ENCODE measurements at regions not wholly inside any gene's neighbourhood (a gene's known extent, or its start where the extent isn't known, plus 50 kb on each side); places are given as distances from the start of the nearest gene placed in this dataset.

DNA sequence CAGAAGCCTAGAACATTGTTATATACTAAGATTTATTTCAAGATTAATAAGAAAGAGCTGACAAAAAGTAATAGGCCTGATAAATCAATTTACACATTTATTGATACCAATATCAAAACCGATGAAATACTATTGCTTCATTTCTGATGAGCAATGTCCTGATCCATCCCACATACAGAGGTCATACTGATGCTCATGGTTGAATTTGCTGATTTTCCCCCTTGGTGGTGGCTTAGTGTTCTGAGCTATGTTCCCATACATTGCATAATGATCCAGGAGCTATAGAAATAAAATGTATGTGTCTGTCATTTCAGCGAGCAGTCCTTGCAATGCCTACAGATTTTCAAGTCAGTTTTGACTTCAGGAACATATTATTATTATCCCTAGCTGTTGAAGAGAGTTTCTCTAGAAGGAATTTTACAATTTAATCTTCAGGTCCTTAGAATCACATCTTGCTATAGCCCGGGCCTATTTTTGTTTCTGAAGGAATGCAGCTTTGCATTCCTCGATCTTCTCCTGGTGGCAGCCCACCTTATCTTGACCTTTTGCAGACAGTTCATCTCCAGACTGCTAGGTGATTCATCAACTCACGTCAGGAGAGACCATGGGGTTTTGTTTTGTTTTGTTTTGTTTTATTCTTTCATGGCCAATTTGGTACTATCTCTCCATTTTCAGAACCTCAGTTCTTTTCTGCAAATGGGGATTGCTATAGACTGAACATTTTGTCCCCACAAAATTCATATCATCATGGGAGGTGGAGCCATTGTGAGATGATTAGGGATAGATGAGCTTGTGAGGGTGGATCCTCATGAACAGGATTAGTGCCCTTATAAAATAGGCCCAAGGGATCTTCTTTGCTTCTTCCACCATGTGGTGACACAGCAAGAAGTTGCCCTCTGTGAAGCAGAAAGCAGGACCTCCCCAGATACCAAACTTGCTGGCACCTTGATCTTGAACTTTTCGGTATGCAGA lies 465.6 kb upstream of the IGFBP3 start:
- Histone ChIP-seq H3K4me3 (ENCODE audit: low read depth in 1 of 2, low read length in 2 of 2) (no peak overlapping the region), H3K9me3 (ENCODE audit: control insufficient read depth in 2 of 2, insufficient read depth in 1 of 2, low read depth in 1 of 2, low read length in 1 of 2) (no peaks in the 10 kb centered on the region), H3K27ac (ENCODE audit: low read depth in 2 of 2, low read length in 1 of 2) (no peak overlapping the region), H3K4me1 (ENCODE audit: control insufficient read depth in 2 of 2, insufficient read depth in 2 of 2, low read length in 1 of 2) (no peaks in the 10 kb centered on the region), H3K36me3 (ENCODE audit: control insufficient read depth in 2 of 2, insufficient read depth in 2 of 2, low read length in 1 of 2) (no peaks in the 10 kb centered on the region), H3K27me3 (ENCODE audit: control insufficient read depth in 1 of 2, insufficient read depth in 2 of 2, low read length in 2 of 2) (no peaks in the 10 kb centered on the region)
- WGBS, 2 donors, result 73 to 81% methylated on average over 6 of the region's 6 CpGs

DNA sequence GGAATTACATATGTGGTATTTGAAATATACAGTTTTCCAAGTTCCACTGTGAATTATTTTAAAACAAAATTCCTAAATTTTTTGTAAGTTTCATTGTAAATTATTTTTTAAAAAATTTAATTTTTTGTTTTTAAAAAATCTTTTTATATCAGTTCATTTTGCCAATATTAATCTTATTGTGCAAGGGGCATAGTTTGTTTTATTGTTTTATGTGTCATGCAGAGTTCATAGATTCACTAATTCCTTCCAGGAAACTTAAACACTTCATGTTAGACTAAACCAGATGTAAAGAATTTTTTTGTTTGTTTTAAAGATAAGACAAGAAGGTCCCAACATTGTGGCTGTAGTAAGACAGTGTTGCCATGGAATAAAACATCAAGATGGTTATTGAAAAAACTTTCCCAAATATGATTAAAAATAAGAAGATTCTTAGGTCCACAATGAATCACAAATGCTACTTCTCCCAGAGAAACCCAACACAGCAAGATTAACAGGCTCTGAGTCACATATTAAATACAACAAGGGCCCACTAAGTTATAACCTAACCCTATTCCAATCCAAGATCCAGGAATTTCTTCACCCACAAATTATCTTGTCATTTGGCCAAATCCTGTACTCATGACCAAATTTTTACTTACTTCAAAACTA lies 464.7 kb upstream of the IGFBP3 start:
- no peaks in the 10 kb centered on the region for H3K27me3 ChIP-seq (ENCODE audit: control insufficient read depth in 1 of 2, insufficient read depth in 2 of 2, low read length in 2 of 2)
- no peaks in the 10 kb centered on the region for H3K9me3 ChIP-seq (ENCODE audit: control insufficient read depth in 2 of 2, insufficient read depth in 1 of 2, low read depth in 1 of 2, low read length in 1 of 2)
- no peak overlapping the region for H3K4me3 ChIP-seq (ENCODE audit: low read depth in 1 of 2, low read length in 2 of 2)
- H3K36me3 ChIP-seq (ENCODE audit: control insufficient read depth in 2 of 2, insufficient read depth in 2 of 2, low read length in 1 of 2), result no peaks in the 10 kb centered on the region
- no peaks in the 10 kb centered on the region for H3K4me1 ChIP-seq (ENCODE audit: control insufficient read depth in 2 of 2, insufficient read depth in 2 of 2, low read length in 1 of 2)
- no peak overlapping the region for H3K27ac ChIP-seq (ENCODE audit: low read depth in 2 of 2, low read length in 1 of 2)

DNA sequence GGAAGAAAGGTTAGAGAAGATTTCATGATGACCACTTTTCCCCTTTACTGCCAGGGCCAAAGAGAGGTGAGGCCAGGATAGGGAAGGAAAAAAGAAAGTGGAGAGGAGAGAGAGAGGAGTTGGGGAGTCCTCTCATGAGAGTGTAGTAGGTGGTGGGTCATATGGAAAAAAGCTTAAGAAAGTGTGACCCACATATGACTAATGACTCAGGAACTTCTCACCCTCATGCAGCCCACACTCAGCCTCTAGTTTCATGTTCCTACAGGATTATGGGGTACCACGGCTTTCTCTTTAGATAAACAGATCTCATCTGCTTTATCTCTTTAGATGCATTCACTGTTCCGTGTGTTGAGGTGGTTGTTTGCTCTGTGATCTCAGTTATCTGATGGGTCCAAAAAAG lies 462.5 kb upstream of the IGFBP3 start:
- no peaks in the 10 kb centered on the region for H3K4me1 ChIP-seq (ENCODE audit: control insufficient read depth in 2 of 2, insufficient read depth in 2 of 2, low read length in 1 of 2)
- H3K4me3 ChIP-seq (ENCODE audit: low read depth in 1 of 2, low read length in 2 of 2), result no peak overlapping the region
- H3K9me3 ChIP-seq (ENCODE audit: control insufficient read depth in 2 of 2, insufficient read depth in 1 of 2, low read depth in 1 of 2, low read length in 1 of 2), result no peaks in the 10 kb centered on the region
- H3K27me3 ChIP-seq (ENCODE audit: control insufficient read depth in 1 of 2, insufficient read depth in 2 of 2, low read length in 2 of 2), result no peaks in the 10 kb centered on the region
- H3K36me3 ChIP-seq (ENCODE audit: control insufficient read depth in 2 of 2, insufficient read depth in 2 of 2, low read length in 1 of 2), result no peaks in the 10 kb centered on the region
- H3K27ac ChIP-seq (ENCODE audit: low read depth in 2 of 2, low read length in 1 of 2), result no peak overlapping the region
- WGBS, 2 donors, result 60 to 73% methylated on average over 2 of the region's 2 CpGs

DNA sequence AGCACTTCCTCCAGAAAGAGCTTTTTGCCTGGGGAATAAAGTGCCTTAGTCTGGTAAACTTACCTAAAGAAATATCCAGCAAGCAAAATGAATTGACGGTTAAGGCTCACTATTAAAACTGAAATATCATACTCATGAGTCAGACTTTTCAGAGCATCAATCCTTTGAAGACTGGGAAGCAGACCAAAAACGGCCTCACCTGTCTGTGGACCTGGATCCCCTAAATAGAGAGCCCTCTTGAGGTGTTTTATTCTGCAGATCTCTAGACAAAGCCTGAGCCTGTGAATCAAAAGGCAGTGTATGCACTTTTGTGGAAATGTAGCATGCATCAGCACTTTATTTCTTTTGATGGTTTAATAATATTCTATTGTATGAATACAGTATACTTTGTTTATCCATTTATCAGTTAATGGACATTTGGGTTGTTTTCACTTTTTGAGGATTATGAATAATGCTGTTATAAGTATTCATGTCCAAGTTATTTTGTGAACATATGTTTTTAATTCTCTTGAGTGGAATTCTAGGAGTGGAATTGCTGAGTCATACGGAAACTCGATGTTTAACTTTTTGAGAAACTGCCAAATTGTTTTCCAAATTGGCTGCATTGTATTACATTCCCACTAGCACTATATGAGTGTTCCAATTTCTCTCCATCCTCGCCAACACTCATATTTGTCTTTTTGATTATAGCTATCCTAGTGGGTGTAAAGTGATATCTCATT lies 449.0 kb upstream of the IGFBP3 start:
- H3K9me3 ChIP-seq (ENCODE audit: control insufficient read depth in 2 of 2, insufficient read depth in 1 of 2, low read depth in 1 of 2, low read length in 1 of 2), result no peaks in the 10 kb centered on the region
- H3K4me3 ChIP-seq (ENCODE audit: low read depth in 1 of 2, low read length in 2 of 2), result no peak overlapping the region
- H3K4me1 ChIP-seq (ENCODE audit: control insufficient read depth in 2 of 2, insufficient read depth in 2 of 2, low read length in 1 of 2), result no peaks in the 10 kb centered on the region
- H3K36me3 ChIP-seq (ENCODE audit: control insufficient read depth in 2 of 2, insufficient read depth in 2 of 2, low read length in 1 of 2), result no peaks in the 10 kb centered on the region
- WGBS, 2 donors, result 20 to 32% methylated on average over 5 of the region's 5 CpGs
- no peak overlapping the region for H3K27ac ChIP-seq (ENCODE audit: low read depth in 2 of 2, low read length in 1 of 2)
- no peaks in the 10 kb centered on the region for H3K27me3 ChIP-seq (ENCODE audit: control insufficient read depth in 1 of 2, insufficient read depth in 2 of 2, low read length in 2 of 2)

DNA sequence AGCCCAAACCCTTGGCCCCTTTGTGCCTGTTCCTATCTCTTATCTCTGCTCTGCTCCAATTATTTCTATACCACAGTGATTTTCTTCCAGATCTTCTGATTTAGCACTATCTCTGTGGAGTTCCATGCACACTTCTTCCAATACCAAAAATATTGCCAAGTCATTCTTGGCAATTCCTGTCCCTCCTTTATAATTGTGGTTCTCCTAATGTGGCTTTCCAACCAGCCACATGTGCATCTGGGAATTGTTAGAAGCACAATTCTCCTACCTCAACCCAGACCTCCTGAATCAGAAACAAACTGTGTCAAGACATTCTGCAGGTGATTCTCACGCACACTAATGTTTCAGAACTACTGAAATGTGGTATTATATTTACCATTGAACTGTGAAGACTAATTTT lies 447.8 kb upstream of the IGFBP3 start:
- Histone ChIP-seq H3K9me3 (ENCODE audit: control insufficient read depth in 2 of 2, insufficient read depth in 1 of 2, low read depth in 1 of 2, low read length in 1 of 2) (no peaks in the 10 kb centered on the region), H3K27ac (ENCODE audit: low read depth in 2 of 2, low read length in 1 of 2) (no peak overlapping the region), H3K4me3 (ENCODE audit: low read depth in 1 of 2, low read length in 2 of 2) (no peak overlapping the region), H3K27me3 (ENCODE audit: control insufficient read depth in 1 of 2, insufficient read depth in 2 of 2, low read length in 2 of 2) (no peaks in the 10 kb centered on the region), H3K4me1 (ENCODE audit: control insufficient read depth in 2 of 2, insufficient read depth in 2 of 2, low read length in 1 of 2) (no peaks in the 10 kb centered on the region), H3K36me3 (ENCODE audit: control insufficient read depth in 2 of 2, insufficient read depth in 2 of 2, low read length in 1 of 2) (no peaks in the 10 kb centered on the region)
- 89 to 98% methylated on average over 1 of the region's 1 CpG for WGBS, 2 donors

DNA sequence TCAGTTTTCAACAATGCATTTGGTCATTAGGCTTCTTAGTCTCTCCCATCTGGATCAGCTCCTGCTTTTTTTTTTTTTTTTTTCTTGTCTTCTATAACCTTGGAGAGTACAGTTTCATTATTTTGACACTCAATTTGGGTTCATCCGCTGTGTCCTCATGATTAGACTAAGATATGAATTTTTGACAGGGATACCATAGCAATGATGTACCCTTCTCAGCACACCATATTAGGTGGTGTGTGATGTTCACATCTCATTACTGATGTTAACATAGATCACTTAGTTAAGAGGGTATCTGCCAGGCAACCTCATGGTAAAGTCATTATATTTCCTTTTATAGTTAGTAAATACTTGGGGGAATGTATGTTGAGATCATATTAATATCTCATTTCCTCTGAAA lies 445.5 kb upstream of the IGFBP3 start:
- Histone ChIP-seq H3K27me3 (ENCODE audit: control insufficient read depth in 1 of 2, insufficient read depth in 2 of 2, low read length in 2 of 2) (no peaks in the 10 kb centered on the region), H3K4me3 (ENCODE audit: low read depth in 1 of 2, low read length in 2 of 2) (no peak overlapping the region), H3K36me3 (ENCODE audit: control insufficient read depth in 2 of 2, insufficient read depth in 2 of 2, low read length in 1 of 2) (no peaks in the 10 kb centered on the region), H3K4me1 (ENCODE audit: control insufficient read depth in 2 of 2, insufficient read depth in 2 of 2, low read length in 1 of 2) (no peaks in the 10 kb centered on the region), H3K27ac (ENCODE audit: low read depth in 2 of 2, low read length in 1 of 2) (no peak overlapping the region), H3K9me3 (ENCODE audit: control insufficient read depth in 2 of 2, insufficient read depth in 1 of 2, low read depth in 1 of 2, low read length in 1 of 2) (no peaks in the 10 kb centered on the region)
- 89 to 96% methylated on average over 1 of the region's 1 CpG for WGBS, 2 donors

DNA sequence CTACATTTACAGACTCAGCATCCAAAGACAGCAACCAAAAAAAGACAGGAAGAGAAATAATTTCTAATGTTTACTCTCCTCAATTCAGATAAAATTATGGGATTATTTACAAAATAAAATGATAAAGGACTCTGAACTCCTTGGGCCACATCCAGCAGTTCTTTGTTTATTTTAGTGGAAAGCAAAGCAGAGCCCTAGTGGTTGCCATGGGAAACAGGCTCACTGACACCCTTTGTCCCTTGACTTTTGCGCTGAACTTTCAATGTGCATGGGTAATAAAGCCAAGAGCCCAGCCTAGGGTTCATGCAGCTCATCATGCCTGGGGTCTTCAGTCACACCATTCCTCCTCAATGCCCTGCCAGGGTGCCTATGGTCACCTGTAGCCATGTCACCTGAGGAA lies 442.6 kb upstream of the IGFBP3 start:
- H3K27me3 ChIP-seq (ENCODE audit: control insufficient read depth in 1 of 2, insufficient read depth in 2 of 2, low read length in 2 of 2), result no peaks in the 10 kb centered on the region
- H3K36me3 ChIP-seq (ENCODE audit: control insufficient read depth in 2 of 2, insufficient read depth in 2 of 2, low read length in 1 of 2), result no peaks in the 10 kb centered on the region
- 78 to 83% methylated on average over 1 of the region's 1 CpG for WGBS, 2 donors
- no peaks in the 10 kb centered on the region for H3K9me3 ChIP-seq (ENCODE audit: control insufficient read depth in 2 of 2, insufficient read depth in 1 of 2, low read depth in 1 of 2, low read length in 1 of 2)
- no peaks in the 10 kb centered on the region for H3K4me1 ChIP-seq (ENCODE audit: control insufficient read depth in 2 of 2, insufficient read depth in 2 of 2, low read length in 1 of 2)
- no peak overlapping the region for H3K27ac ChIP-seq (ENCODE audit: low read depth in 2 of 2, low read length in 1 of 2)
- H3K4me3 ChIP-seq (ENCODE audit: low read depth in 1 of 2, low read length in 2 of 2), result no peak overlapping the region

DNA sequence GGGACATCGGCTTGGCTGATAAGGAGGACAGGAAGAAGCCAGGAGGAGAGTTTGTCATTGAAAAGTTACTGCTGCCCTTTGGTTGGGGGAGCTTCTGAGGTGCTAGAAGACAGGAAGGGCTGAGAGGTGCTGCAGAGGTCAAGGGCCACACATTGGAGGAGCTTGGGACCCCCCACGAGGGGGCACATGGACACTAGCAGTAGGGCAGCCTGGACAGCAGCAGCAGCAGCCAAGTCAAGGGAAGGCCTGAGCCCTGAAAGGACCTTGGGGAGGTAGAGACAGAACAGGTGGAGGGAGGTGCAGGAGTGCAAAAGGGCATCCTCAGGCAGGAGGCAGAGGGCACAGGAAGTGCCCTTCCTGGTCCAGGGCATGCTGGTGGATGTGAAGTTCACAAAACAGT lies 439.7 kb upstream of the IGFBP3 start:
- H3K9me3 ChIP-seq (ENCODE audit: control insufficient read depth in 2 of 2, insufficient read depth in 1 of 2, low read depth in 1 of 2, low read length in 1 of 2), result no peaks in the 10 kb centered on the region
- WGBS, 2 donors, result 80 to 86% methylated on average over 2 of the region's 2 CpGs
- H3K36me3 ChIP-seq (ENCODE audit: control insufficient read depth in 2 of 2, insufficient read depth in 2 of 2, low read length in 1 of 2), result no peaks in the 10 kb centered on the region
- H3K4me3 ChIP-seq (ENCODE audit: low read depth in 1 of 2, low read length in 2 of 2), result no peak overlapping the region
- H3K27me3 ChIP-seq (ENCODE audit: control insufficient read depth in 1 of 2, insufficient read depth in 2 of 2, low read length in 2 of 2), result no peaks in the 10 kb centered on the region
- no peaks in the 10 kb centered on the region for H3K4me1 ChIP-seq (ENCODE audit: control insufficient read depth in 2 of 2, insufficient read depth in 2 of 2, low read length in 1 of 2)
- H3K27ac ChIP-seq (ENCODE audit: low read depth in 2 of 2, low read length in 1 of 2), result no peak overlapping the region

DNA sequence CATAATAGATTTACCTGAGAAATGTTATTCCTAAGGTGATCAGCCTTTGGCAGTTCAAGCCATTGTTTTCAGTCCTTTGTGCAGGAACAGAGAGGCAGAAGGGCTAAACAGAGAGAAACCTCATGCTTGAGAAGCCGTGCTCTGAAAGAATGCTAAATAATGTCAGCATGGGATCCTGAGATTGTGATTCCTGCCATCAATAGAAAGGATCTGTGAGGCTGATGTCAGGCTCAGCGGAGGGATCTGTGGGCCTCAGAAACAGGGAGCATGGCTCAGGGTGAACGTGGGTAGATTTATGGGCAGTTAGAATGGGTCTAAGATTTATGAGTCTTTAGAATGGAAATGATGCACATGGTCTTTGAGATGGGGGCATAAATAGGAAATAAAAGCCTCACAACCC lies 439.2 kb upstream of the IGFBP3 start:
- no peaks in the 10 kb centered on the region for H3K27me3 ChIP-seq (ENCODE audit: control insufficient read depth in 1 of 2, insufficient read depth in 2 of 2, low read length in 2 of 2)
- no peak overlapping the region for H3K4me3 ChIP-seq (ENCODE audit: low read depth in 1 of 2, low read length in 2 of 2)
- H3K9me3 ChIP-seq (ENCODE audit: control insufficient read depth in 2 of 2, insufficient read depth in 1 of 2, low read depth in 1 of 2, low read length in 1 of 2), result no peaks in the 10 kb centered on the region
- H3K27ac ChIP-seq (ENCODE audit: low read depth in 2 of 2, low read length in 1 of 2), result no peak overlapping the region
- 78 to 84% methylated on average over 3 of the region's 3 CpGs for WGBS, 2 donors
- no peaks in the 10 kb centered on the region for H3K36me3 ChIP-seq (ENCODE audit: control insufficient read depth in 2 of 2, insufficient read depth in 2 of 2, low read length in 1 of 2)
- H3K4me1 ChIP-seq (ENCODE audit: control insufficient read depth in 2 of 2, insufficient read depth in 2 of 2, low read length in 1 of 2), result no peaks in the 10 kb centered on the region

Data from esophagus (tissue), 2 donors.